GM21447 (cell line): ENCODE measurements at regions not wholly inside any gene's neighbourhood (a gene's known extent, or its start where the extent isn't known, plus 50 kb on each side); places are given as distances from the start of the nearest gene placed in this dataset.
"Not testable (repeated sequence)": the region's sequence is repeated elsewhere in the genome, so short reads cannot be mapped to it uniquely, and the experiment has no call there.

Experiments
- ATAC-seq: cut with Tn5 transposase; IDR thresholded peaks from one replicate; pipeline ENCODE4 v1.9.1; 2021; ENCODE audit not compliant: unreplicated experiment

GRCh38 chr12:124654666-124655047 lies 87.2 kb upstream of the NCOR2 start:
- no peak for ATAC-seq

- no peak for ATAC-seq
Observed at GRCh38 chr12:124653169-124653931, 85.9 kb upstream of the NCOR2 start.

GRCh38 chr12:124652661-124653060 lies 85.2 kb upstream of the NCOR2 start:
- no peak for ATAC-seq

GRCh38 chr12:124651516-124652273 lies 84.3 kb upstream of the NCOR2 start:
- no peak for ATAC-seq

GRCh38 chr12:124650912-124651311 lies 83.5 kb upstream of the NCOR2 start:
- ATAC-seq, result no peak

- no peak for ATAC-seq
Observed at GRCh38 chr12:124648710-124649384, 81.4 kb upstream of the NCOR2 start.

GRCh38 chr12:124647316-124647715 lies 79.9 kb upstream of the NCOR2 start:
- ATAC-seq, result no peak

GRCh38 chr12:124646385-124647230 lies 79.2 kb upstream of the NCOR2 start:
- no peak for ATAC-seq

GRCh38 chr12:124645530-124646244 lies 78.3 kb upstream of the NCOR2 start:
- ATAC-seq, result no peak

- not testable (repeated sequence) for ATAC-seq
Observed at GRCh38 chr12:124643768-124644167, 76.4 kb upstream of the NCOR2 start.

GRCh38 chr12:124642105-124642504 lies 74.7 kb upstream of the NCOR2 start:
- no peak for ATAC-seq

GRCh38 chr12:124641591-124641990 lies 74.2 kb upstream of the NCOR2 start:
- no peak for ATAC-seq

GRCh38 chr12:124640056-124640455 lies 72.6 kb upstream of the NCOR2 start:
- ATAC-seq, result no peak

GRCh38 chr12:124639122-124639806 lies 71.9 kb upstream of the NCOR2 start:
- no peak for ATAC-seq

GRCh38 chr12:124637581-124637981 lies 70.2 kb upstream of the NCOR2 start:
- ATAC-seq, result no peak

GRCh38 chr12:124637163-124637562 lies 69.8 kb upstream of the NCOR2 start:
- ATAC-seq, result no peak

GRCh38 chr12:124636138-124636978 lies 68.9 kb upstream of the NCOR2 start:
- ATAC-seq, result no peak

GRCh38 chr12:124635316-124635715 lies 67.9 kb upstream of the NCOR2 start:
- ATAC-seq, result no peak
